PC-9 (cell line): ENCODE measurements at regions not wholly inside any gene's neighbourhood (a gene's known extent, or its start where the extent isn't known, plus 50 kb on each side); places are given as distances from the start of the nearest gene placed in this dataset.
"Not testable (repeated sequence)": the region's sequence is repeated elsewhere in the genome, so short reads cannot be mapped to it uniquely, and the experiment has no call there.

ENCODE experiments used
- CTCF ChIP-seq: fragments of 200-600 bp; sonication (generic); conservative IDR thresholded peaks from 2 replicates; pipeline ENCODE4 v1.6.1; 2017; ENCODE audit warnings: mixed run types, antibody characterized with exemption, mild to moderate bottlenecking, moderate library complexity
- EZH2 ChIP-seq: fragments of 200-600 bp; sonication (generic); IDR thresholded peaks from 2 replicates; pipeline ENCODE4 v1.8.0; 2017; ENCODE audit warnings: antibody characterized with exemption, low read depth

- TF ChIP-seq CTCF, EZH2: not testable (repeated sequence)
Measured at GRCh38 chr2:155879900-155880299, 452.6 kb downstream of the NR4A2 start.
